A549 (cell line): ENCODE measurements at regions not wholly inside any gene's neighbourhood (a gene's known extent, or its start where the extent isn't known, plus 50 kb on each side); places are given as distances from the start of the nearest gene placed in this dataset.

Experiments
- ATAC-seq, 2 experiments: fragments of 200-7000 bp in 1 of 2; fragments of >200 bp in 1 of 2; cut with Nextera tagmentation in 1 of 2; cut with Tn5 transposase in 1 of 2; 3 replicates each; pipeline versions ENCODE4 v1.8.0 to v1.9.1; 2018 to 2020; ENCODE audit warnings: mild to moderate bottlenecking in 1 of 2, moderate library complexity in 1 of 2
- CTCF ChIA-PET: fragments of 300-600 bp; sonication (Branson Sonifier 250); formaldehyde crosslinking; extraction: SDS; loops from one replicate; lab custom pipeline; 2021; ENCODE audit warnings: antibody characterized with exemption, inconsistent platforms; lab: Yijun Ruan, JAX
- POLR2A ChIA-PET: fragments of 350-600 bp; formaldehyde crosslinking; extraction: SDS; loops from one replicate; lab custom pipeline; 2021; ENCODE audit warnings: antibody characterized with exemption, inconsistent platforms; lab: Yijun Ruan, JAX
- DNase-seq, 2 experiments: peaks; one replicate each; pipeline versions ENCODE4 v3.0.0 to v3.0.0-alpha.2; 2011 to 2016; ENCODE audit warnings: low read depth in 1 of 2, low spot score in 1 of 2
- FAIRE-seq: peaks from 2 replicates; lab custom pipeline; 2011; peaks lifted over from hg19 to GRCh38; lab: Jason Lieb, UNC
- H3K27ac ChIP-seq, 2 experiments: fragments of >200 bp; sonication (Bioruptor Twin); formaldehyde crosslinking; 3 replicates each; pipeline ENCODE4 v1.5.1; 2016 to 2017
- H3K4me1 ChIP-seq: fragments of >200 bp; sonication (Bioruptor Twin); formaldehyde crosslinking; 3 replicates; pipeline ENCODE4 v1.6.1; 2016
- H3K4me2 ChIP-seq: fragments of >200 bp; sonication (Bioruptor Twin); formaldehyde crosslinking; 3 replicates; pipeline ENCODE4 v1.6.1; 2016
- H3K4me3 ChIP-seq: fragments of >200 bp; sonication (Bioruptor Twin); formaldehyde crosslinking; 3 replicates; pipeline ENCODE4 v1.5.1; 2016
- H3K9me3 ChIP-seq: fragments of >200 bp; sonication (Bioruptor Twin); formaldehyde crosslinking; 3 replicates; pipeline ENCODE4 v1.6.1; 2016
- BHLHE40 ChIP-seq: IDR thresholded peaks from 2 replicates; pipeline ENCODE4 v1.6.1; 2012; ENCODE audit warnings: low read depth, low read length, inconsistent platforms
- CBX2 ChIP-seq: fragments of 200-600 bp; sonication (generic); IDR thresholded peaks from 2 replicates; pipeline ENCODE4 v1.6.1; 2016; ENCODE audit warnings: low read depth, mild to moderate bottlenecking, borderline replicate concordance
- CBX8 ChIP-seq: fragments of 200-600 bp; sonication (generic); IDR thresholded peaks from 2 replicates; pipeline ENCODE4 v1.6.1; 2016
- CEBPB ChIP-seq, 2 experiments: fragments of >200 bp in 1 of 2; sonication (Bioruptor Twin) in 1 of 2; formaldehyde crosslinking in 1 of 2; IDR thresholded peaks; 2 replicates each; pipeline ENCODE4 v1.6.1; 2012 to 2016
- CHD4 ChIP-seq: fragments of 200-600 bp; sonication (generic); IDR thresholded peaks from 2 replicates; pipeline ENCODE4 v1.6.1; 2016; ENCODE audit warnings: antibody characterized with exemption, mild to moderate bottlenecking, borderline replicate concordance
- ESRRA ChIP-seq: fragments of 150-350 bp; IDR thresholded peaks from 2 replicates; pipeline ENCODE4 v1.6.1; 2014; ENCODE audit warnings: mild to moderate bottlenecking, low read length, borderline replicate concordance
- FOSB ChIP-seq: fragments of 250-450 bp; sonication (Bioruptor Pico); IDR thresholded peaks from 2 replicates; pipeline ENCODE4 v1.5.0; 2020; ENCODE audit warnings: mild to moderate bottlenecking, moderate library complexity
- HDAC2 ChIP-seq: fragments of 200-600 bp; sonication (generic); IDR thresholded peaks from 2 replicates; pipeline ENCODE4 v1.6.1; 2016
- HEYL ChIP-seq: fragments of 250-450 bp; sonication (Bioruptor Pico); IDR thresholded peaks from 2 replicates; pipeline ENCODE4 v1.8.0; 2021; ENCODE audit warnings: mild to moderate bottlenecking, moderate library complexity
- KDM5A ChIP-seq: fragments of 200-600 bp; sonication (generic); IDR thresholded peaks from 2 replicates; pipeline ENCODE4 v1.6.1; 2016; ENCODE audit warnings: antibody characterized with exemption, mild to moderate bottlenecking
- MAFK ChIP-seq: fragments of 450-650 bp; IDR thresholded peaks from 2 replicates; pipeline ENCODE4 v1.6.1; 2014; ENCODE audit not compliant: partially characterized antibody
- MAZ ChIP-seq: fragments of 150-350 bp; IDR thresholded peaks from 2 replicates; pipeline ENCODE4 v1.6.1; 2014; ENCODE audit warnings: antibody characterized with exemption, low read depth, low read length, borderline replicate concordance
- MYC ChIP-seq: IDR thresholded peaks from 2 replicates; pipeline ENCODE4 v1.6.1; 2012; ENCODE audit warnings: mild to moderate bottlenecking, inconsistent platforms, low read length, improper control_type of control experiment, borderline replicate concordance
- NPAS2 ChIP-seq: fragments of 250-450 bp; sonication (Bioruptor Pico); IDR thresholded peaks from 2 replicates; pipeline ENCODE4 v1.8.0; 2022; ENCODE audit warnings: mild to moderate bottlenecking, moderate library complexity, borderline replicate concordance
- PHF8 ChIP-seq: fragments of 200-600 bp; sonication (generic); IDR thresholded peaks from 2 replicates; pipeline ENCODE4 v1.6.1; 2016; ENCODE audit warnings: low read depth, mild to moderate bottlenecking, antibody characterized with exemption, moderate library complexity, borderline replicate concordance
- POLR2A ChIP-seq: IDR thresholded peaks from 2 replicates; pipeline ENCODE4 v1.6.1; 2012; ENCODE audit warnings: mild to moderate bottlenecking, low read length
- SMC3 ChIP-seq: fragments of >200 bp; sonication (Bioruptor Twin); formaldehyde crosslinking; IDR thresholded peaks from 3 replicates; pipeline ENCODE4 v1.6.1; 2018; ENCODE audit warnings: inconsistent platforms
- SREBF2 ChIP-seq: fragments of 450-650 bp; IDR thresholded peaks from 2 replicates; pipeline ENCODE4 v1.6.1; 2014; ENCODE audit warnings: mild to moderate bottlenecking, moderate library complexity
- ZC3H11A ChIP-seq: fragments of 450-650 bp; IDR thresholded peaks from 2 replicates; pipeline ENCODE4 v1.6.1; 2014; ENCODE audit warnings: antibody characterized with exemption, mild to moderate bottlenecking
- ZNF302 ChIP-seq: fragments of 250-450 bp; sonication (Bioruptor Pico); IDR thresholded peaks from 2 replicates; pipeline ENCODE4 v1.9.0; 2021; ENCODE audit warnings: inconsistent platforms, mild to moderate bottlenecking, moderate library complexity
- WGBS: methylation state at CpG from one replicate; pipeline ENCODE4 v1.1.6; 2017; ENCODE audit errors: missing lambda C conversion rate; 5-methylcytosine and 5-hydroxymethylcytosine counted together
- TF ChIP-seq, protein P1 (sequence below): IDR thresholded peaks from 2 replicates; pipeline ENCODE4 v1.6.1; 2012; ENCODE audit warnings: low read depth, borderline replicate concordance
- TF ChIP-seq, protein P2 (sequence below): fragments of 250-450 bp; sonication (Bioruptor Pico); IDR thresholded peaks from 2 replicates; pipeline ENCODE4 v1.5.0; 2020; ENCODE audit warnings: low read depth, mild to moderate bottlenecking, moderate library complexity
- TF ChIP-seq, protein P3 (sequence below): fragments of >200 bp; sonication (Bioruptor Twin); formaldehyde crosslinking; IDR thresholded peaks from 3 replicates; pipeline ENCODE4 v1.6.1; 2016
- TF ChIP-seq, protein P4 (sequence below): fragments of 450-650 bp; IDR thresholded peaks from 2 replicates; pipeline ENCODE4 v1.6.1; 2014; ENCODE audit warnings: antibody characterized with exemption

DNA sequence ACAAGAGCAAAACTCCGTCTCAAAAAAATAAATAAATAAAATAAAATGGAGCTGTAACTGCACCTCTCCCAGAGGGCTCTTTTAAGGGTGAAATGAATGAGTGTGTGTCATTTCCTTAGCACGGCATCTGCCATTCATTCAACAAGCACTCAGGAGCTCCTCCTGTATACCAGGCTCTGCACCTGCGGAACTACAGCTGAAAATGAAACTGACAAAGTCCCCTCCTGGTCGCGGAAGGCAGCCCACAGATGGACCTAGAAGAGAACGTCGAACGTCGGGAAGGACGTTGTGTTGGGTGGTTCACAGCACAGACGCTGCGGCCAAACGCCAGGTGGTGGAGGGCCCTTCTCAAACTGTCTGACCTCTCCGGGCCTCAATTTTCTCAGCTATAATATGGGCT lies 256.4 kb downstream of the TFAP2C start (continued):
- TF ChIP-seq KDM5A (no peak), SREBF2 (no peak)

DNA sequence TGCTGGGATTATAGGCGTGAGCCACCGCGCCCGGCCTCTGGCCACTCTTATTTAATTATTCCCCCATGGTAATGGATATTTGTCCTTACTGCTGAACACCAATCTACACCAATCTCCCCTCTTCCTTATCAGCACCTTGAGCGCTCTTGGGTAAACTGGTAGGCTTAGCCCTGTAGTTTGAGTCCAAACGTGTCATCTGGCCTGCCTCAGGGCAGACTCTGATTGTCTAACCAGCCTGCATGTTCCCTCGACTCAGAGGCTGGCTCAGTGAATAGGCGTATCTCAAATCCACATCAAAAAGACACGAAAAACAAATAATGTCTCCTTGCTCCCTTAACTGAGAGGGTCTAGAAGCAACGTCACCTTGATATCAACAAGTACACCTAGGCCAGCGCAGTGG lies 260.9 kb downstream of the TFAP2C start:
- Histone ChIP-seq H3K4me2 (no peak overlapping the region), H3K4me1 (no peaks in the 10 kb centered on the region), H3K9me3 (no peaks in the 10 kb centered on the region)
- no peak for FAIRE-seq
- DNase-seq: no peak
- CTCF ChIA-PET: no interaction called here
- no peak for ATAC-seq
- 75% methylated on average over 11 of the region's 11 CpGs for WGBS
- POLR2A ChIA-PET: no interaction called here
- TF ChIP-seq ZC3H11A: no peak
- TF ChIP-seq MAZ: no peak
- no peak for TF ChIP-seq MYC
- TF ChIP-seq, protein P1, sequence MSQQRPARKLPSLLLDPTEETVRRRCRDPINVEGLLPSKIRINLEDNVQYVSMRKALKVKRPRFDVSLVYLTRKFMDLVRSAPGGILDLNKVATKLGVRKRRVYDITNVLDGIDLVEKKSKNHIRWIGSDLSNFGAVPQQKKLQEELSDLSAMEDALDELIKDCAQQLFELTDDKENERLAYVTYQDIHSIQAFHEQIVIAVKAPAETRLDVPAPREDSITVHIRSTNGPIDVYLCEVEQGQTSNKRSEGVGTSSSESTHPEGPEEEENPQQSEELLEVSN: no peak
- TF ChIP-seq, protein P2, sequence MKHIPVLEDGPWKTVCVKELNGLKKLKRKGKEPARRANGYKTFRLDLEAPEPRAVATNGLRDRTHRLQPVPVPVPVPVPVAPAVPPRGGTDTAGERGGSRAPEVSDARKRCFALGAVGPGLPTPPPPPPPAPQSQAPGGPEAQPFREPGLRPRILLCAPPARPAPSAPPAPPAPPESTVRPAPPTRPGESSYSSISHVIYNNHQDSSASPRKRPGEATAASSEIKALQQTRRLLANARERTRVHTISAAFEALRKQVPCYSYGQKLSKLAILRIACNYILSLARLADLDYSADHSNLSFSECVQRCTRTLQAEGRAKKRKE: no peak
- no peak for TF ChIP-seq MAFK
- TF ChIP-seq SMC3: no peak
- TF ChIP-seq POLR2A: no peak
- no peak for TF ChIP-seq ESRRA
- no peak for TF ChIP-seq CBX2
- no peak for TF ChIP-seq CHD4
- TF ChIP-seq HEYL (CRISPR knock-in tag): no peak
- TF ChIP-seq, protein P3, sequence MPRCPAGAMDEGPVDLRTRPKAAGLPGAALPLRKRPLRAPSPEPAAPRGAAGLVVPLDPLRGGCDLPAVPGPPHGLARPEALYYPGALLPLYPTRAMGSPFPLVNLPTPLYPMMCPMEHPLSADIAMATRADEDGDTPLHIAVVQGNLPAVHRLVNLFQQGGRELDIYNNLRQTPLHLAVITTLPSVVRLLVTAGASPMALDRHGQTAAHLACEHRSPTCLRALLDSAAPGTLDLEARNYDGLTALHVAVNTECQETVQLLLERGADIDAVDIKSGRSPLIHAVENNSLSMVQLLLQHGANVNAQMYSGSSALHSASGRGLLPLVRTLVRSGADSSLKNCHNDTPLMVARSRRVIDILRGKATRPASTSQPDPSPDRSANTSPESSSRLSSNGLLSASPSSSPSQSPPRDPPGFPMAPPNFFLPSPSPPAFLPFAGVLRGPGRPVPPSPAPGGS: no peak
- TF ChIP-seq PHF8: no peak
- no peak for TF ChIP-seq NPAS2 (CRISPR knock-in tag)
- TF ChIP-seq FOSB (CRISPR knock-in tag): no peak
- TF ChIP-seq, all 56 proteins: peak for 0
- H3K4me3 ChIP-seq: no peak overlapping the region
- H3K27ac ChIP-seq: no peak overlapping the region

DNA sequence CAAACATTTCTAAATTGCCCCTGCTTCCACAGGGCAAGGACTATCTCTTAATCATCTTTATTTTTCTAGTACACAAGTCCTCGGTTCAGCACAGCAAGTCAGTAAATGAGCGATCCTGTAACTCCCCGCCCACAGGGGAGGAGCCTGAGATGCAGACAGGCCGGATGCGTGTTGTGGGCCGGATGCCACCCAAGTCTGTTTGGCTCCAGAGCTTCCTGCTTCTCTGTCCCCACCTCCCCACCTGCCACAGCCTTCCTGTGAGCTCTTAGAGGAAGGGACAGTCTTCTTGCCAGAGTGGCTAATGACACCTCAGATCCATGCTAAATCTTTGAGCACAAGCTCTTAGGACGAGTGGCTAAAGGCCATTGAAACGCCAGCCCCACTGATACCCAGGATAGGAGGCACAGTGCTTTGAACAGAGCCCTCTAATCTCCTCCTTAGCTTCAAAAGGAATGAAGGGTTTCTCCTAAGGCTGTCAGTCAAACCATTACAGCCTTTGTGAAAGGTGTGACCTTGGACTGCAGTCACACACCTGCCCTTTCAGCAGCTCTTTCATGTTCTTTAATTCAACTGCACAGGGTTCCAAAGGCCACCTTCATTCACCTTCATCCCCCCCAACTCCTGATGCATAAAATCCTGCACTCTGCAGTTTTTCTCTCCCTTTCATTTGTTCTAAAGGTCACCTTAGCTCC lies 264.3 kb downstream of the TFAP2C start:
- Histone ChIP-seq H3K4me2 (no peak overlapping the region), H3K27ac (no peak overlapping the region), H3K4me3 (no peak overlapping the region), H3K9me3 (no peaks in the 10 kb centered on the region), H3K4me1 (no peaks in the 10 kb centered on the region)
- DNase-seq (no peak), FAIRE-seq (no peak), ATAC-seq (no peak)
- 74% methylated on average over 8 of the region's 8 CpGs for WGBS
- ChIA-PET CTCF (no interaction called here), POLR2A (no interaction called here)
- no peak for TF ChIP-seq CBX8
- no peak for TF ChIP-seq CEBPB (IDR thresholded peaks at IDR 0.05)
- TF ChIP-seq SMC3: no peak
- TF ChIP-seq, protein P4, sequence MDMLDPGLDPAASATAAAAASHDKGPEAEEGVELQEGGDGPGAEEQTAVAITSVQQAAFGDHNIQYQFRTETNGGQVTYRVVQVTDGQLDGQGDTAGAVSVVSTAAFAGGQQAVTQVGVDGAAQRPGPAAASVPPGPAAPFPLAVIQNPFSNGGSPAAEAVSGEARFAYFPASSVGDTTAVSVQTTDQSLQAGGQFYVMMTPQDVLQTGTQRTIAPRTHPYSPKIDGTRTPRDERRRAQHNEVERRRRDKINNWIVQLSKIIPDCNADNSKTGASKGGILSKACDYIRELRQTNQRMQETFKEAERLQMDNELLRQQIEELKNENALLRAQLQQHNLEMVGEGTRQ: no peak
- TF ChIP-seq ZNF302 (CRISPR knock-in tag): no peak
- no peak for TF ChIP-seq HDAC2
- no peak for TF ChIP-seq KDM5A
- TF ChIP-seq BHLHE40: no peak
- no peak for TF ChIP-seq MAFK
